Skeletal muscle satellite cell (primary cell): ENCODE measurements at regions not wholly inside any gene's neighbourhood (a gene's known extent, or its start where the extent isn't known, plus 50 kb on each side); places are given as distances from the start of the nearest gene placed in this dataset.

Experiments used
- H3K27me3 ChIP-seq: 2 replicates; pipeline ENCODE4 v1.7.0; 2013; ENCODE audit warnings: low read length; ENCODE audit not compliant: control insufficient read depth, insufficient read depth
- H3K36me3 ChIP-seq: 2 replicates; pipeline ENCODE4 v1.7.0; 2013; ENCODE audit warnings: mild to moderate bottlenecking, control low read depth, low read length; ENCODE audit not compliant: insufficient read depth
- H3K4me1 ChIP-seq: 2 replicates; pipeline ENCODE4 v1.7.0; 2013; ENCODE audit warnings: low read length; ENCODE audit not compliant: control insufficient read depth, insufficient read depth
- H3K4me2 ChIP-seq: 2 replicates; pipeline ENCODE4 v1.7.0; 2013; ENCODE audit warnings: mild to moderate bottlenecking, low read length
- H3K4me3 ChIP-seq: 2 replicates; pipeline ENCODE4 v1.7.0; 2013; ENCODE audit warnings: low read length
- H3K9ac ChIP-seq: 2 replicates; pipeline ENCODE4 v1.7.0; 2013; ENCODE audit warnings: mild to moderate bottlenecking, low read depth, low read length, moderate library complexity
- H3K9me3 ChIP-seq: replicated peaks from 2 replicates; pipeline ENCODE4 v1.7.0; 2013; ENCODE audit warnings: mild to moderate bottlenecking, control low read depth, low read length

DNA sequence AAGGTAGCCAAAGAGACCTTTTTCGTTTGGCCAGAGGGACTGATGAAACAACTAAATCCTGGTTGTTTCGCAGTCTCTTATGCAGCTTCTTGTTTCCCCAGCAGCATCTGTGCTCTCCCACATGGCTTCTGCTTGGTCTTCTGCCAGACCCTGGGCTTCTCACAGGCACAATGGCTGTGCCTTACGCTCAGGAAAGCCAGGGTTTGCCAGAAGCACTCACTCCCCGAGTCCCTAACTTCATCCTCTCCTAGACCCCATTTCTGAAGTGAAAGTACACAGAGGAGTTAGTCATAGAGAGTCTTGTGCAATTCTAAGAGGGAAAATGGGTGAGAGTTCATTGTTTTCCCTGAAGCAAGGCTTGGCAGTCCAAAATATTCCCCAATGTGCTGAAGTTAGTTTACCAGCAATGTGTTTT lies 121.7 kb downstream of the EVX1 start:
- peaks cover 10% of the 10 kb centered on the region for H3K4me1 ChIP-seq
- no peaks in the 10 kb centered on the region for H3K36me3 ChIP-seq
- H3K4me2 ChIP-seq = peak overlapping the region; percentile 68
- H3K9me3 ChIP-seq = no peaks in the 10 kb centered on the region
- H3K4me3 ChIP-seq = peak overlapping the region; percentile 45
- H3K27me3 ChIP-seq = no peaks in the 10 kb centered on the region
- H3K9ac ChIP-seq = no peak overlapping the region

DNA sequence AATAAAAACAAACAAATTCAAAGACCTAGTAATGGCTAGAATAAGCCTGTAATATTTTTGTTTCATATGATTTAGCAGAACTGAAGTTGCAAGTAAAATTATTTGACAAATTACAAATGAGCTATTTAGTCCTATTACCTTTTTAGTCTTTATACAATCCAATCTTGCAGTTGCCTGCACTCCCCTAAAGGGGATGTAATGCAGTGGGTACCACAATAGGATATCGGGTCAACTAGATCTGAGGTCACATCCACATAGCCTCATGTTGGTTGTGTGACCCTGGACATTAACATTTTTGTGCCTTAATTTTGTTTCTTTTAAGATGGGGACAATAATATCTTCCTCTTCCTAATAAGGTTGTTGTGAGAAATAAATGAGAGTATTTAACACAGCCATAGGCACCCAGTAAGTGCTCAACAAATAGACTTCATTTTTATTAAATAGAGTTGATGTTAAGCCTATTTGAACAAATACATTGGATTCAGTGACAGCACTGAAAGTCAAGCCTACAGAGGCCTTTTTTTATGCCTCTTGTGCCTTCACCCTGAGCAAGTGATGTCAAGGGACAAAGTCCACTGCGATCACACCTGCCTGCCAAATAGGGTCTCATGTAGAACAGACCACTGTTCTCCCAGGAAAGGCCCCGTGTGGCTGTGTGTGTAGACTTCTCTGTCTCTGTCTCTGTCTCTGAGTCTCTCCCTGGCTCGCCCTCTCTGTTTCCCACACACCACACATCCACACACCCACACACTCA lies 124.8 kb downstream of the EVX1 start:
- Histone ChIP-seq H3K27me3 (peaks cover 5% of the 10 kb centered on the region), H3K4me2 (no peak overlapping the region), H3K36me3 (no peaks in the 10 kb centered on the region), H3K9me3 (no peaks in the 10 kb centered on the region), H3K4me3 (no peak overlapping the region), H3K9ac (no peak overlapping the region), H3K4me1 (peaks cover 10% of the 10 kb centered on the region)

DNA sequence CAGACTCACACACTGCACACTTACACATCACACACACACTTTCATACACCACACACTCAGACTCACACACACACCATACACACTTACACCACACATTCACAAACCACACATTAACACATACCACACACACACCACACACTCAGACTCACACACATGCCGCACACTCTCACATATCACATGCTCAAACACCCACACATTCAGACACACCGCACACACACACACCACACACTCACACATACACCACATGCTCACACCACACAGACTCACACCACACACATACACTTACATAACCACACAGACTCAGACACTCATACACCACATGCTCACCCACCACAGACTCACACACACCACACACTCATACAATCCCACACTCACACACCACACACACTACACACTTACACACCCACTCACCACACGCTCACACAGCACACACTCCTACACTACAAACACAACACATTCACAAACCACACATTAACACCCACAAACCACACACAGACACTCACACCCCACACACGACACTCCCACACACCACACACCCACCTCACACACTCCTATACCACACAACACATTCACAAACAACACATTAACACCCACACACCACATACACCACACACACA lies 125.4 kb downstream of the EVX1 start:
- H3K4me3 ChIP-seq = no peak overlapping the region
- H3K27me3 ChIP-seq = peaks cover 12% of the 10 kb centered on the region
- peaks cover 10% of the 10 kb centered on the region for H3K4me1 ChIP-seq
- H3K9ac ChIP-seq = no peak overlapping the region
- no peak overlapping the region for H3K4me2 ChIP-seq
- H3K36me3 ChIP-seq = no peaks in the 10 kb centered on the region
- H3K9me3 ChIP-seq = no peaks in the 10 kb centered on the region

DNA sequence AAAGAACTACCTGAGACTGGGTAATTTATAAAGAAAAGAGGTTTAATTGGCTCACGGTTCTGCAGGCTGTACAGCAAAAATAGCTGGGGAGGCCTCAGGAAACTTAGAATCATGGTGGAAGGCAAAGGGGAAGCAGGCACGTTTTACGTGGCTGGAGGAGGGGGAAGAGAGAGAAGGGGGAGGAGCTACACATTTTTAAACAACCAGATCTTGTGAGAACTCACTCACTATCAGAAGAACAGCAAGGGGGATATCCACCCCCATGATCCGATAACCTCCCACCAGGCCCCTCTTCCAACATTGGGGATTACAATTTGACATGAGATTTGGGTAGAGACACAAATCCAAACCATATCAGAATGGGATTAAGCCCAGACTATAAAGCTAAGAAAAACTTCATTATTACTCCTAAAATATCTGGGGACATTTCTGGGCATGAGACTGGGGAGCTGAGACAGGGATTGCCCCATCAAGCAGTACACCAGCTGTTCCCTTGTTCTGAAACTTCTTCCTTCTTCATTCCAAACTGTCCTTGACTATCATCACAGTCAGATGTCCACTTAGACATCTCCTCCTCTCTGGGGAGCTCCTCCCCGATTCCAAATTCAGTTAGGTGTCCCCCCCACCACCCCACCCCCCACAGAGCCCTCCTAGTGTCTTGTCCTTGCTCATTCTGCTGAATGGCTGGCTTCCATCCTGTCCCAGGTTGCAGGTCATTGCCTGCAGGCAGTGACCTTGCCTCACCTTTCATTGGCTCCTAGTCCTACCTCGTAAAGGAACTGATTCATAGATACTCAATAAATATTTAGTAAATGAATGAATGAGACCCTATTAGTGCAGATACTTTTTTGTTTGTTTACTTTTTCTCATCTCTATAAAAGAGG lies 132.6 kb downstream of the EVX1 start:
- Histone ChIP-seq H3K36me3 (no peaks in the 10 kb centered on the region), H3K4me1 (no peaks in the 10 kb centered on the region), H3K27me3 (peaks cover 61% of the 10 kb centered on the region), H3K4me3 (no peak overlapping the region), H3K4me2 (no peak overlapping the region), H3K9me3 (no peaks in the 10 kb centered on the region), H3K9ac (no peak overlapping the region)

DNA sequence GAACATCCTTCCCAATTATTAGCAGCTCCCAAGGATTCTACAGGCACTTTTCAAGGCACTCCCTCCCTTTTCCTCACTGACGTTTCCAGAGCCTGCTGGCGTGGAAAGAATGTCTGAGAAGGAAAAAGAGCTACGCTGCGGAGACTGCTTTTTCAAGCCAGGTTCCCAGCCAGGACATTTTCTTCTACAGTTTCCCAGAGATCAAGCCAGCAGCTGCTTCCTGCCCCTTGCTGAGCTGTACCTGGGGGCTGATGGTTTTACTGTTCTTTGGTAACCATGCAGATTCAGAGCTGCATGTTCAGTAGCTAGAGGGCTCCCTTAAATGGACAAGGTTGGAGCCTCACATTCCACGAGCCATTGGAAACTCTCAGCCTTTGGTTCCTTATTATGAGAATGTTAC lies 133.4 kb downstream of the EVX1 start:
- H3K9me3 ChIP-seq = no peaks in the 10 kb centered on the region
- no peaks in the 10 kb centered on the region for H3K36me3 ChIP-seq
- H3K4me1 ChIP-seq = no peaks in the 10 kb centered on the region
- H3K4me2 ChIP-seq = no peak overlapping the region
- peaks cover 61% of the 10 kb centered on the region for H3K27me3 ChIP-seq
- H3K9ac ChIP-seq = no peak overlapping the region
- no peak overlapping the region for H3K4me3 ChIP-seq

DNA sequence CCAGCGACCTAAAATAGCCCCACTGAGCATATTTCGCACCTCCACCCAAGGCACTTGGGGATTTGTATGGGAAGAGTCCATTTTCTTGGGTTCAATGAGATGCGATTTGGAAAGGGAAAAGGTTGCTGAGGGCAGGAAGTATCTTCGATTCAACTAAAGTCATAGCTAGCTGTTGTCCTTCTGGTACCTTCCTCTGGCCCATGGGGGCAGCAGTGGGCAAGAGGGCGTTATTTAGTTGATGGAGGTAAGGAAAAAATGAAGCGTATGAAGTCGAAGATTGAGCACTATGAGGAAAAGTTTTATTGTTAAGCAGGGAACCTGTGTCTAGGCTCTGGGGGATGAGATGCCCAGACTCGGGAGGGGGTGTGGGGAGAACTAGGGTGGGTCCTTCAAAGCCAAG lies 135.4 kb downstream of the EVX1 start:
- Histone ChIP-seq H3K36me3 (no peaks in the 10 kb centered on the region), H3K9ac (no peak overlapping the region), H3K27me3 (peaks cover 50% of the 10 kb centered on the region), H3K4me1 (no peaks in the 10 kb centered on the region), H3K9me3 (no peaks in the 10 kb centered on the region), H3K4me2 (no peak overlapping the region), H3K4me3 (no peak overlapping the region)

DNA sequence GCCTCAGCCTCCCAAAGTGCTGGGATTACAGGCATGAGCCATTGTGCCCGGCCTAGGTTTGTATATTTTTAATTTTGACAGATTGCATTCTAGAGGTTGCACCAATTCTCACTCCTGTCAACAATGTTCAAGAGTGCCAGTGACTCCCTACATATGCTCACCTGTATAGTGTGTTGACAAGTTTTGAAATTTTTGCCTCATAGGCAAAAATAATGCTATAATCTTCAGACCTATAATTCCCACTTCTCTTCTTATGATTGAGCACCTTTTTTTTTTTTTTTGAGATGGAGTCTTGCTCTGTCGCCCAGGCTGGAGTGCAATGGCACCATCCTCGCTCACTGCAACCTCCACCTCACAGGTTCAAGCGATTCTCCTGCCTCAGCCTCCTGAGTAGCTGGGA lies 139.7 kb downstream of the EVX1 start:
- H3K4me1 ChIP-seq = no peaks in the 10 kb centered on the region
- H3K4me2 ChIP-seq = no peak overlapping the region
- no peak overlapping the region for H3K4me3 ChIP-seq
- H3K36me3 ChIP-seq = no peaks in the 10 kb centered on the region
- peaks cover 30% of the 10 kb centered on the region for H3K27me3 ChIP-seq
- no peaks in the 10 kb centered on the region for H3K9me3 ChIP-seq
- H3K9ac ChIP-seq = no peak overlapping the region

DNA sequence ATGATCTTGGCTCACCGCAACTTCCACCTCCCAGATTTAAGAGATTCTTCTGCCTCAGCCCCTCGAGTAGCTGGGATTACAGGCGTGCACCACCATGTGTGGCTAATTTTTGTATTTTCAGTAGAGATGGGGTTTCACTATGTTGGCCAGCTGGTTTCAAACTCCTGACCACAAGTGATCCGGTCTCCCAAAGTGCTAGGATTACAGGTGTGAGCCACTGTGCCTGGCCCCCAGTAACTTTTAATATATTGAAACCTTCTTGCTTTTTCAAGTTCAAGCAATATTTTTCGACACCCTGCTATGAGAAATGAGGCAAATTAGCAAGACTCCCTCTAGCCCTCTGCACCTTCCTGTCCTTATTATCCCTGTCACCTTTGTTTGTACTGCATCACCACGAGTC lies 144.0 kb downstream of the EVX1 start:
- Histone ChIP-seq H3K9ac (no peak overlapping the region), H3K4me1 (no peaks in the 10 kb centered on the region), H3K36me3 (no peaks in the 10 kb centered on the region), H3K4me3 (no peak overlapping the region), H3K4me2 (no peak overlapping the region), H3K9me3 (no peaks in the 10 kb centered on the region), H3K27me3 (peaks cover 37% of the 10 kb centered on the region)

DNA sequence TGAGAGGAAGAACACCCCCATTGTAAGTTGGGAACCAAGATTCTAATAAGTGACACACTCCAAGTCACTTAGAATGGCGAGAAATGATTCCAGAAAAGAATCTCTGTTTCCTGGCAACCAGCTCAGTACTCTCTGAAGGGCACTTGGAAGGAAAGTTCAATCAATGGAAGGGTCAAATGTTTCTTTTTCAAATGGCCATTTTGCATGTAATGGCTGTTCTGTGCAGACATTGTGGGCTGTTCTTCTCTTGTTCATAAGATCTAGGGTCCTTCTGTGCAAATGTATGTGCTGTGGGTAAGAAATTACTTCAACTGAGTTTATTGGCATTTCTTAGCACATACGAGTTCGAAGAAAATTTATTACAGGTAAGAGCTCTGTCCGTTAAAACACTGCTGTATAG lies 145.3 kb downstream of the EVX1 start:
- no peak overlapping the region for H3K4me3 ChIP-seq
- no peaks in the 10 kb centered on the region for H3K4me1 ChIP-seq
- no peak overlapping the region for H3K4me2 ChIP-seq
- no peak overlapping the region for H3K9ac ChIP-seq
- peaks cover 42% of the 10 kb centered on the region for H3K27me3 ChIP-seq
- H3K9me3 ChIP-seq = no peaks in the 10 kb centered on the region
- H3K36me3 ChIP-seq = no peaks in the 10 kb centered on the region

DNA sequence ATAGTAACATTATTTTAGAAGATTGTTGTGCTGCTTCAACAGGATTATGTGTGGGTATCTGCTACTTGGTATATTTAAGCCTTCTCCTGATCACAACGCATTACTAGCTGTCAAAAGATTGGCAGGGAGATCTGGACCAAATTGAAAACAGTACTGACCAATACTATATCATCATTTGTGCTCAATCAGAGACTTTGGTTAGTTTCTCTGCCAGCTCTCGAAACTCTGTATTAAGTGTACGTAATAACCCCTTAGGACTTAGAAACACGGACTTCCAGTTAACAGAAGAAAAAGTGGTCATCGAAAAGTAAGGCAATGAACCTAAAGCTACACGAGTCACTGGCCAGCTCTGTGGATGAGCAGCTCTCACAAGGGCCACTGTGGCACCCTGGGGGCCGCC lies 146.0 kb downstream of the EVX1 start:
- H3K9ac ChIP-seq = no peak overlapping the region
- H3K4me3 ChIP-seq = no peak overlapping the region
- H3K4me2 ChIP-seq = no peak overlapping the region
- no peaks in the 10 kb centered on the region for H3K9me3 ChIP-seq
- H3K27me3 ChIP-seq = peaks cover 46% of the 10 kb centered on the region
- no peaks in the 10 kb centered on the region for H3K36me3 ChIP-seq
- no peaks in the 10 kb centered on the region for H3K4me1 ChIP-seq

DNA sequence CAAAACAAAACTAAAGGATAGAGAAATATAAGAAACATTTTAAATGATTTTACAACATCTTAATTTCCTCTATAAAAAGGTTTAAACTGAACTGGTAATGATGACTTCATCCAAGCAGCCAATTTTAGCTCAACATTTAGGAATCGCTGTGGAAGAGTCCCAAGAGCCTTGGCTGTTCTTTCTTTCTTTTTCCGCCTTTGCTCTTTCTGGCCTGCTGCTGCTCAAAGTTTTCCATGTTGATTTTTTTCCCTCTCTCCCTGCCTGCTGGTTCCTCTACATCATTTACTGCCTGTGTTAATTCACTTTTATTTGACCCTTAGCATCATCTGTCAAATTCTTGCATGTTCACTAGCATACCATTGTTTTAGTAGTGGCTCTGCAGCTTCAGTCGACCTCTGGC lies 146.9 kb downstream of the EVX1 start:
- Histone ChIP-seq H3K4me2 (no peak overlapping the region), H3K36me3 (no peaks in the 10 kb centered on the region), H3K4me3 (no peak overlapping the region), H3K9ac (no peak overlapping the region), H3K9me3 (no peaks in the 10 kb centered on the region), H3K4me1 (no peaks in the 10 kb centered on the region), H3K27me3 (peaks cover 49% of the 10 kb centered on the region)
